GM12878 (cell line): ENCODE measurements at regions not wholly inside any gene's neighbourhood (a gene's known extent, or its start where the extent isn't known, plus 50 kb on each side); places are given as distances from the start of the nearest gene placed in this dataset.

Experiments
- ATAC-seq: fragments of 200-7000 bp; cut with Tn5 transposase; 3 replicates; pipeline ENCODE4 v1.9.1; 2020; ENCODE audit warnings: mild to moderate bottlenecking, moderate library complexity
- BruUV-seq: library from RNA; stranded (reverse); fragments of 400-500 nt; replicated peaks from 2 replicates; lab custom pipeline; 2021; lab: Mats Ljungman, UMichigan
- CTCF ChIA-PET: fragments of 300-600 bp; sonication (Branson Sonifier 250); formaldehyde crosslinking; extraction: SDS; loops from one replicate; lab custom pipeline; 2021; ENCODE audit warnings: inconsistent platforms; lab: Yijun Ruan, JAX
- POLR2A ChIA-PET: fragments of 350-600 bp; formaldehyde crosslinking; extraction: SDS; loops from one replicate; lab custom pipeline; 2021; ENCODE audit warnings: inconsistent platforms; lab: Charles Lee
- RAD21 ChIA-PET: fragments of 300-600 bp; sonication (Branson Sonifier 250); formaldehyde crosslinking; loops from one replicate; lab custom pipeline; 2023; ENCODE audit warnings: antibody characterized with exemption; ENCODE audit not compliant: unreplicated experiment; lab: Charles Lee
- SMC1A ChIA-PET: fragments of 300-600 bp; sonication (Branson Sonifier 250); formaldehyde crosslinking; loops from one replicate; lab custom pipeline; 2023; ENCODE audit not compliant: unreplicated experiment, uncharacterized antibody; lab: Charles Lee
- DNase-seq: peaks from one replicate; pipeline ENCODE4 v3.0.0-alpha.2; 2011; ENCODE audit warnings: low read depth, low spot score
- FAIRE-seq: peaks from 3 replicates; lab custom pipeline; 2011; peaks lifted over from hg19 to GRCh38; lab: Jason Lieb, UNC
- H2AFZ ChIP-seq: 2 replicates; pipeline ENCODE4 v1.6.0; 2011; ENCODE audit warnings: low read depth, low read length, control low read depth; ENCODE audit not compliant: control insufficient read depth
- H3K27ac ChIP-seq: 2 replicates; pipeline ENCODE4 v1.5.1; 2011; ENCODE audit warnings: control low read depth; ENCODE audit not compliant: control insufficient read depth, insufficient read depth
- H3K27me3 ChIP-seq, 2 experiments: replicated peaks in 1 of 2; 2 replicates each; pipeline versions ENCODE4 v1.6.0 to v1.6.1; 2011; ENCODE audit warnings: low read length in 1 of 2; ENCODE audit not compliant: control insufficient read depth in 2 of 2, insufficient read depth in 2 of 2
- H3K36me3 ChIP-seq, 2 experiments: 2 replicates each; pipeline ENCODE4 v1.5.1; 2011; ENCODE audit warnings: low read length in 1 of 2; ENCODE audit not compliant: control insufficient read depth in 2 of 2, insufficient read depth in 2 of 2
- H3K4me1 ChIP-seq: 2 replicates; pipeline ENCODE4 v1.6.1; 2011; ENCODE audit warnings: mild to moderate bottlenecking, low read length, moderate library complexity, mixed read lengths; ENCODE audit not compliant: control insufficient read depth, insufficient read depth
- H3K4me2 ChIP-seq: 2 replicates; pipeline ENCODE4 v1.6.0; 2011; ENCODE audit warnings: control low read depth; ENCODE audit not compliant: control insufficient read depth, insufficient read depth
- H3K4me3 ChIP-seq: fragments of 200-600 bp; sonication (generic); 2 replicates; pipeline ENCODE4 v1.5.1; 2016
- H3K79me2 ChIP-seq: 2 replicates; pipeline ENCODE4 v1.6.0; 2011; ENCODE audit warnings: low read length; ENCODE audit not compliant: control insufficient read depth, insufficient read depth
- H3K9ac ChIP-seq: 2 replicates; pipeline ENCODE4 v1.8.0; 2011; ENCODE audit warnings: low read length, control low read depth, mixed read lengths; ENCODE audit not compliant: control insufficient read depth, insufficient read depth
- H3K9me3 ChIP-seq: replicated peaks from 3 replicates; pipeline ENCODE4 v1.5.1; 2011; ENCODE audit warnings: mild to moderate bottlenecking, low read length; ENCODE audit not compliant: control insufficient read depth, insufficient read depth
- H4K20me1 ChIP-seq: 2 replicates; pipeline ENCODE4 v1.6.0; 2011; ENCODE audit not compliant: control insufficient read depth, insufficient read depth
- ESRRA ChIP-seq: IDR thresholded peaks from 2 replicates; pipeline ENCODE4 v1.6.1; 2012; ENCODE audit warnings: mild to moderate bottlenecking, low read length, improper control_type of control experiment
- FOXM1 ChIP-seq: IDR thresholded peaks from 2 replicates; pipeline ENCODE4 v1.6.1; 2012; ENCODE audit warnings: low read depth, mild to moderate bottlenecking, inconsistent platforms, low read length, moderate library complexity
- IRF5 ChIP-seq: fragments of 450-650 bp; IDR thresholded peaks from 2 replicates; pipeline ENCODE4 v1.6.1; 2017; ENCODE audit warnings: borderline replicate concordance
- USF2 ChIP-seq: IDR thresholded peaks from 2 replicates; pipeline ENCODE4 v1.6.1; 2011; ENCODE audit warnings: low read depth, low read length, improper control_type of control experiment, borderline replicate concordance
- ZNF207 ChIP-seq: fragments of 450-650 bp; IDR thresholded peaks from 2 replicates; pipeline ENCODE4 v1.6.1; 2014; ENCODE audit warnings: antibody characterized with exemption, mild to moderate bottlenecking, borderline replicate concordance
- WGBS: methylation state at CpG from one replicate; pipeline ENCODE4 v1.1.6; 2016; ENCODE audit warnings: low lambda C conversion rate; ENCODE audit not compliant: insufficient replicate concordance, insufficient coverage; ENCODE audit errors: missing lambda C conversion rate; 5-methylcytosine and 5-hydroxymethylcytosine counted together
- in situ Hi-C: fragments of 300-500 bp; cut with MboI; formaldehyde crosslinking; loops from 9 replicates; pipeline ENCODE4 v1.14.3; 2018; ENCODE audit warnings: mixed read lengths
- intact Hi-C: fragments of 100-400 bp; cut with micrococcal nuclease; formaldehyde crosslinking; loops from one replicate; pipeline ENCODE4 v1.14.2; 2022; ENCODE audit not compliant: unreplicated experiment

GRCh38 chr1:172867216-172867818, 183.4 kb downstream of the TNFSF18 start:
- Histone ChIP-seq H2AFZ (no peak overlapping the region), H3K4me1 (no peaks in the 10 kb centered on the region), H3K4me3 (no peak overlapping the region), H3K9me3 (peaks cover 1% of the 10 kb centered on the region; the same call in 1 of the 3 replicates), H3K36me3 (no peaks in the 10 kb centered on the region), H3K4me2 (no peak overlapping the region), H3K9ac (no peak overlapping the region), H3K79me2 (no peaks in the 10 kb centered on the region), H3K27ac (no peak overlapping the region), H4K20me1 (no peaks in the 10 kb centered on the region), H3K27me3 (peaks cover 0 to 2% of the 10 kb centered on the region in 2 experiments; a peak in 2 of 4 replicates)
- ATAC-seq (no peak), DNase-seq (no peak), FAIRE-seq (no peak)
- ChIA-PET RAD21 (no interaction called here), CTCF (interaction anchor here (0.6 kb wide), 1 partner anchor 105 kb away, joined by 4 read pairs; no protein-coding TSS in a partner anchor), SMC1A (interaction anchor here (1.0 kb wide), 1 partner anchor 28 kb away, joined by 3 read pairs; no protein-coding TSS in a partner anchor), POLR2A (no interaction called here)
- no peak for TF ChIP-seq ESRRA
- no peak for TF ChIP-seq USF2
- TF ChIP-seq FOXM1: no peak
- no peak for TF ChIP-seq ZNF207
- no peak for TF ChIP-seq IRF5
- in situ Hi-C loops: no loop called here
- intact Hi-C loops: no loop called here
- WGBS: 15% methylated on average over 2 of the region's 2 CpGs
- BruUV-seq: no TSS peak
